CD4-positive, alpha-beta memory T cell (primary cell): ENCODE measurements at regions not wholly inside any gene's neighbourhood (a gene's known extent, or its start where the extent isn't known, plus 50 kb on each side); places are given as distances from the start of the nearest gene placed in this dataset.

ENCODE experiments used
- CTCF ChIA-PET: fragments of 350-600 bp; sonication (Branson Sonifier 250); formaldehyde crosslinking; loops from one replicate; lab custom pipeline; 2021; ENCODE audit warnings: inconsistent platforms; ENCODE audit not compliant: partially characterized antibody; lab: Charles Lee
- POLR2A ChIA-PET: fragments of 350-600 bp; sonication (Branson Sonifier 250); formaldehyde crosslinking; loops from one replicate; lab custom pipeline; 2021; ENCODE audit not compliant: partially characterized antibody; lab: Charles Lee
- DNase-seq, 5 donors: peaks; one replicate each; pipeline versions ENCODE4 v3.0.0 to v3.0.0-alpha.2; 2020 to 2022; ENCODE audit warnings: mixed read lengths in 1 of 5
- H3K27ac ChIP-seq: one replicate; pipeline ENCODE4 v1.7.0; 2013; ENCODE audit warnings: low read depth, low read length
- H3K27me3 ChIP-seq: 2 replicates; pipeline ENCODE4 v1.7.0; 2013; ENCODE audit warnings: mild to moderate bottlenecking, low read length, moderate library complexity; ENCODE audit not compliant: insufficient read depth
- H3K36me3 ChIP-seq: 2 replicates; pipeline ENCODE4 v1.7.0; 2013; ENCODE audit warnings: mild to moderate bottlenecking, low read length, moderate library complexity; ENCODE audit not compliant: insufficient read depth
- H3K4me1 ChIP-seq: 2 replicates; pipeline ENCODE4 v1.7.0; 2013; ENCODE audit warnings: mild to moderate bottlenecking, low read length, moderate library complexity; ENCODE audit not compliant: insufficient read depth
- H3K4me3 ChIP-seq, 2 donors: one replicate each; pipeline ENCODE4 v1.7.0; 2013; ENCODE audit warnings: low read length in 2 of 2, mild to moderate bottlenecking in 1 of 2
- H3K9me3 ChIP-seq, 2 donors: one replicate each; pipeline ENCODE4 v1.7.0; 2013; ENCODE audit warnings: low read length in 2 of 2, control low read depth in 1 of 2; ENCODE audit not compliant: control insufficient read depth in 1 of 2
- H3K27ac Mint-ChIP-seq, 7 donors: one replicate each; pipeline ENCODE4 v1.8.0; 2020 to 2021; ENCODE audit warnings: mixed read lengths in 7 of 7, mild to moderate bottlenecking in 6 of 7, inconsistent platforms in 3 of 7, moderate library complexity in 3 of 7
- H3K27me3 Mint-ChIP-seq, 2 donors: one replicate each; pipeline ENCODE4 v1.8.0; 2020 to 2021; ENCODE audit warnings: mixed read lengths in 2 of 2
- H3K36me3 Mint-ChIP-seq, 2 donors: one replicate each; pipeline ENCODE4 v1.8.0; 2020 to 2021; ENCODE audit warnings: mixed read lengths in 2 of 2, inconsistent platforms in 1 of 2, mild to moderate bottlenecking in 1 of 2
- H3K4me1 Mint-ChIP-seq, 4 donors: one replicate each; pipeline ENCODE4 v1.8.0; 2020 to 2021; ENCODE audit warnings: mixed read lengths in 4 of 4, mild to moderate bottlenecking in 1 of 4
- H3K4me3 Mint-ChIP-seq, 8 donors: one replicate each; pipeline ENCODE4 v1.8.0; 2020 to 2021; ENCODE audit warnings: mixed read lengths in 8 of 8, mild to moderate bottlenecking in 7 of 8, moderate library complexity in 6 of 8, inconsistent platforms in 3 of 8
- H3K9me3 Mint-ChIP-seq, 8 donors: one replicate each; pipeline ENCODE4 v1.8.0; 2020 to 2021; ENCODE audit warnings: mixed read lengths in 8 of 8, mild to moderate bottlenecking in 5 of 8, inconsistent platforms in 3 of 8, moderate library complexity in 1 of 8
- intact Hi-C: fragments of 100-400 bp; cut with micrococcal nuclease; formaldehyde crosslinking; loops from one replicate; pipeline ENCODE4 v1.15.1; 2023

GRCh38 chr22:49181942-49182341 lies 645.7 kb downstream of the BRD1 start:
- intact Hi-C loops = no loop called here
- Histone ChIP-seq H3K9me3 (no peaks in the 10 kb centered on the region), H3K27me3 (no peaks in the 10 kb centered on the region), H3K4me1 (no peaks in the 10 kb centered on the region), H3K4me3 (no peak overlapping the region), H3K27ac (no peak overlapping the region), H3K36me3 (no peaks in the 10 kb centered on the region)
- peaks cover 7 to 8% of the 10 kb centered on the region in 2 donors for H3K27me3 Mint-ChIP-seq
- H3K4me3 Mint-ChIP-seq = no peak overlapping the region
- H3K27ac Mint-ChIP-seq = no peak overlapping the region
- H3K36me3 Mint-ChIP-seq = no peaks in the 10 kb centered on the region
- POLR2A ChIA-PET = no interaction called here
- CTCF ChIA-PET = no interaction called here
- DNase-seq = no peak
- peaks cover 0 to 6% (median 0%) of the 10 kb centered on the region in 8 donors for H3K9me3 Mint-ChIP-seq
- H3K4me1 Mint-ChIP-seq = peaks cover 0 to 3% (median 0%) of the 10 kb centered on the region in 4 donors

GRCh38 chr22:49181431-49181830 lies 646.2 kb downstream of the BRD1 start:
- Histone ChIP-seq H3K9me3 (no peaks in the 10 kb centered on the region), H3K27me3 (no peaks in the 10 kb centered on the region), H3K4me3 (no peak overlapping the region), H3K27ac (no peak overlapping the region), H3K36me3 (no peaks in the 10 kb centered on the region), H3K4me1 (no peaks in the 10 kb centered on the region)
- Mint-ChIP-seq H3K4me1 (peaks cover 0 to 3% (median 0%) of the 10 kb centered on the region in 4 donors), H3K4me3 (no peak overlapping the region), H3K27ac (no peak overlapping the region), H3K36me3 (no peaks in the 10 kb centered on the region), H3K9me3 (peaks cover 0 to 6% (median 0%) of the 10 kb centered on the region in 8 donors), H3K27me3 (peaks cover 6 to 8% of the 10 kb centered on the region in 2 donors)
- ChIA-PET POLR2A (no interaction called here), CTCF (no interaction called here)
- no peak for DNase-seq
- intact Hi-C loops = no loop called here

- intact Hi-C loops = no loop called here
- peaks cover 0 to 4% (median 0%) of the 10 kb centered on the region in 8 donors for H3K9me3 Mint-ChIP-seq
- H3K27ac Mint-ChIP-seq = no peak overlapping the region
- DNase-seq = no peak
- Histone ChIP-seq H3K4me3 (no peak overlapping the region), H3K9me3 (no peaks in the 10 kb centered on the region), H3K27me3 (no peaks in the 10 kb centered on the region), H3K27ac (no peak overlapping the region), H3K36me3 (no peaks in the 10 kb centered on the region), H3K4me1 (no peaks in the 10 kb centered on the region)
- H3K4me1 Mint-ChIP-seq = peaks cover 0 to 3% (median 0%) of the 10 kb centered on the region in 4 donors
- H3K27me3 Mint-ChIP-seq = peaks cover 4 to 6% of the 10 kb centered on the region in 2 donors
- H3K4me3 Mint-ChIP-seq = no peak overlapping the region
- H3K36me3 Mint-ChIP-seq = no peaks in the 10 kb centered on the region
- POLR2A ChIA-PET = no interaction called here
- CTCF ChIA-PET = no interaction called here
These were observed 647.0 kb downstream of the BRD1 start for GRCh38 chr22:49180683-49181024.

- no peak for DNase-seq
- ChIA-PET POLR2A (no interaction called here), CTCF (no interaction called here)
- H3K36me3 ChIP-seq = no peaks in the 10 kb centered on the region
- intact Hi-C loops = no loop called here
- H3K27ac ChIP-seq = no peak overlapping the region
- H3K27me3 ChIP-seq = no peaks in the 10 kb centered on the region
- H3K4me3 ChIP-seq = no peak overlapping the region
- Mint-ChIP-seq H3K4me3 (no peak overlapping the region), H3K9me3 (no peaks in the 10 kb centered on the region), H3K4me1 (no peaks in the 10 kb centered on the region), H3K36me3 (no peaks in the 10 kb centered on the region), H3K27me3 (peaks cover 0 to 4% of the 10 kb centered on the region in 2 donors), H3K27ac (no peak overlapping the region)
- no peaks in the 10 kb centered on the region for H3K9me3 ChIP-seq
- H3K4me1 ChIP-seq = no peaks in the 10 kb centered on the region
These were observed 647.6 kb downstream of the BRD1 start for GRCh38 chr22:49179886-49180682.

- Histone ChIP-seq H3K36me3 (no peaks in the 10 kb centered on the region), H3K27ac (no peak overlapping the region), H3K27me3 (no peaks in the 10 kb centered on the region), H3K4me1 (no peaks in the 10 kb centered on the region), H3K9me3 (no peaks in the 10 kb centered on the region), H3K4me3 (no peak overlapping the region)
- no peak overlapping the region for H3K27ac Mint-ChIP-seq
- no peaks in the 10 kb centered on the region for H3K4me1 Mint-ChIP-seq
- DNase-seq = no peak
- H3K36me3 Mint-ChIP-seq = no peaks in the 10 kb centered on the region
- no peak overlapping the region for H3K4me3 Mint-ChIP-seq
- peaks cover 2 to 4% of the 10 kb centered on the region in 2 donors for H3K27me3 Mint-ChIP-seq
- CTCF ChIA-PET = no interaction called here
- POLR2A ChIA-PET = no interaction called here
- intact Hi-C loops = no loop called here
- H3K9me3 Mint-ChIP-seq = no peaks in the 10 kb centered on the region
These were observed 648.5 kb downstream of the BRD1 start for GRCh38 chr22:49179175-49179574.

GRCh38 chr22:49178246-49179005 lies 649.2 kb downstream of the BRD1 start:
- H3K27ac Mint-ChIP-seq = no peak overlapping the region
- H3K36me3 Mint-ChIP-seq = no peaks in the 10 kb centered on the region
- no peak for DNase-seq
- peaks cover 2 to 4% of the 10 kb centered on the region in 2 donors for H3K27me3 Mint-ChIP-seq
- Histone ChIP-seq H3K36me3 (no peaks in the 10 kb centered on the region), H3K27ac (no peak overlapping the region), H3K4me3 (no peak overlapping the region), H3K9me3 (no peaks in the 10 kb centered on the region), H3K4me1 (no peaks in the 10 kb centered on the region), H3K27me3 (no peaks in the 10 kb centered on the region)
- ChIA-PET CTCF (no interaction called here), POLR2A (no interaction called here)
- intact Hi-C loops = no loop called here
- no peaks in the 10 kb centered on the region for H3K9me3 Mint-ChIP-seq
- no peak overlapping the region for H3K4me3 Mint-ChIP-seq
- no peaks in the 10 kb centered on the region for H3K4me1 Mint-ChIP-seq

GRCh38 chr22:49177666-49178065 lies 650.0 kb downstream of the BRD1 start:
- Histone ChIP-seq H3K27ac (no peak overlapping the region), H3K4me1 (no peaks in the 10 kb centered on the region), H3K27me3 (no peaks in the 10 kb centered on the region), H3K4me3 (no peak overlapping the region), H3K9me3 (no peaks in the 10 kb centered on the region), H3K36me3 (no peaks in the 10 kb centered on the region)
- DNase-seq = no peak
- Mint-ChIP-seq H3K27me3 (peaks cover 2 to 4% of the 10 kb centered on the region in 2 donors), H3K4me3 (no peak overlapping the region), H3K27ac (no peak overlapping the region), H3K36me3 (no peaks in the 10 kb centered on the region), H3K4me1 (no peaks in the 10 kb centered on the region), H3K9me3 (peaks cover 0 to under 1% (median 0%) of the 10 kb centered on the region in 8 donors)
- POLR2A ChIA-PET = no interaction called here
- CTCF ChIA-PET = no interaction called here
- intact Hi-C loops = no loop called here
